ENCODE measurements at regions not wholly inside any gene's neighbourhood (a gene's known extent, or its start where the extent isn't known, plus 50 kb on each side); places are given as distances from the start of the nearest gene placed in this dataset.

DNA sequence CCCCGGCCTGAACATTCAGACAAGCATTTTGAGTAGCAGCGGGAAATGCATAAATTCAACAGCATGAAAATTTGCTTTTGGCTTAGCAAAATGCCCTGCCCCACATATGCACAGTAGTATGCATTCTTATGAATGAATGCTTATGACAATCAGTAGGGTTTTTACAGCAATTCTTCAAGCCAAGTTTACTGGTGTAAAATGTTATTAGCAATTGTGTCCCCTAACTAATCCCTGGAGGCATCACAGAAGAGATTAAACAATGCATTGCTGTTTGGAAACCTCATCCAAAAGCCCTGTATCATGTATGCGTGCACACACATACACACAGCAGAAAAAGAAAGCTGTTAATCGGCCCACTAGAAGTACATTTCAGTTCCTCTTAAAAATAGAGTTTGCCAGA lies 406.5 kb downstream of the LRIG3 start:
- no peaks in the 10 kb centered on the region for H3K4me1 ChIP-seq
- H3K36me3 ChIP-seq: no peaks in the 10 kb centered on the region
- no peaks in the 10 kb centered on the region for H3K27me3 ChIP-seq
- no peak overlapping the region for H3K4me3 ChIP-seq (ENCODE audit: low read depth, low read length)
- H3K9me3 ChIP-seq: no peaks in the 10 kb centered on the region
- no peak for TF ChIP-seq CTCF (IDR thresholded peaks at IDR 0.05; ENCODE audit: low read depth, low read length)
- no peak for DNase-seq

GRCh38 chr12:58519839-58520238 lies 400.5 kb downstream of the LRIG3 start:
- H3K4me1 ChIP-seq: no peaks in the 10 kb centered on the region
- H3K4me3 ChIP-seq (ENCODE audit: low read depth, low read length): no peak overlapping the region
- H3K36me3 ChIP-seq: no peaks in the 10 kb centered on the region
- H3K27me3 ChIP-seq: no peaks in the 10 kb centered on the region
- DNase-seq: no peak
- no peaks in the 10 kb centered on the region for H3K9me3 ChIP-seq
- no peak for TF ChIP-seq CTCF (IDR thresholded peaks at IDR 0.05; ENCODE audit: low read depth, low read length)

DNA sequence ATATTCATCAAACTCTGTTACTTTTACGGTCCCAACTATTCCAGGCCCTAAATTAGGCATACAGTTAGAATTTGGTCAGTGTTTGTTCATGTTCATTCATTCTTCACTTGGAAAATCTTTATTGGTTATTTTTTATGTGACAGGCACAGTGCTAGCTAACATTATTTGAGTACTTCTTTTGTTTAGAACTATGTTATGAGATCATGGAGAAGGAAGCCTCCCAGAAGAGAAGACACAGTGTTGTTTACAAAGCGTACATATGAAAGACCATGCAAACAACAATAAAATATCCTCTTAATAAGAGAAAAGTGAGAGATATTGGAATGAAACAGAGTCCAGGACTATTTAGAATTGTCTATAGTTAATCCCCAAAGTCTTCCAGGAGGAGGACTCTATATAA lies 399.2 kb downstream of the LRIG3 start:
- H3K4me3 ChIP-seq (ENCODE audit: low read depth, low read length): no peak overlapping the region
- no peak for TF ChIP-seq CTCF (IDR thresholded peaks at IDR 0.05; ENCODE audit: low read depth, low read length)

DNA sequence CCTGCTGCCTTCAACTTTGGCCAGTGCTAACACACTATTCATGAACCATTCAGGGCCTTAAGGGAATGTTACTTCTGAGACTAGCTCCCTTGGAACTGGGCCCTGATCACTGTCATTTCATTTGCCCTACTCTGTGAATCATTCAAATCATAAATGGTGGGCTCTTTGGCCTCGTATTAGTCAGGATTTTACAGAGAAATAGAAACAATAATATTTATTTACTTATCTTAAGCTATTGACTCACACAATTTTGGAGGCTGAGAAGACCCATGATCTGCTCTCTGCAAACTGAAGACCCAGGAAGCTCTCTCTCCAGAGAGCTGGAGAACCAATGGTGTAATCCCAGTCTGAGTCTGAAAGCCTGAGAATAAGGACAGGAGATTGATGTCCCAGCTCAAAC lies 398.5 kb downstream of the LRIG3 start:
- Histone ChIP-seq H3K27me3 (no peaks in the 10 kb centered on the region), H3K4me1 (no peaks in the 10 kb centered on the region), H3K4me3 (ENCODE audit: low read depth, low read length) (no peak overlapping the region), H3K9me3 (no peaks in the 10 kb centered on the region), H3K36me3 (no peaks in the 10 kb centered on the region)
- no peak for TF ChIP-seq CTCF (IDR thresholded peaks at IDR 0.05; ENCODE audit: low read depth, low read length)
- no peak for DNase-seq

More for the DNA sequence above, 399.2 kb downstream of the LRIG3 start:
- Histone ChIP-seq H3K27me3 (no peaks in the 10 kb centered on the region), H3K36me3 (no peaks in the 10 kb centered on the region), H3K4me1 (no peaks in the 10 kb centered on the region), H3K9me3 (no peaks in the 10 kb centered on the region)
- DNase-seq: no peak

GRCh38 chr12:58523360-58523759 lies 396.9 kb downstream of the LRIG3 start:
- Histone ChIP-seq H3K27me3 (no peaks in the 10 kb centered on the region), H3K9me3 (no peaks in the 10 kb centered on the region), H3K4me1 (no peaks in the 10 kb centered on the region), H3K36me3 (no peaks in the 10 kb centered on the region), H3K4me3 (ENCODE audit: low read depth, low read length) (no peak overlapping the region)
- DNase-seq: no peak
- TF ChIP-seq CTCF (IDR thresholded peaks at IDR 0.05; ENCODE audit: low read depth, low read length): no peak

DNA sequence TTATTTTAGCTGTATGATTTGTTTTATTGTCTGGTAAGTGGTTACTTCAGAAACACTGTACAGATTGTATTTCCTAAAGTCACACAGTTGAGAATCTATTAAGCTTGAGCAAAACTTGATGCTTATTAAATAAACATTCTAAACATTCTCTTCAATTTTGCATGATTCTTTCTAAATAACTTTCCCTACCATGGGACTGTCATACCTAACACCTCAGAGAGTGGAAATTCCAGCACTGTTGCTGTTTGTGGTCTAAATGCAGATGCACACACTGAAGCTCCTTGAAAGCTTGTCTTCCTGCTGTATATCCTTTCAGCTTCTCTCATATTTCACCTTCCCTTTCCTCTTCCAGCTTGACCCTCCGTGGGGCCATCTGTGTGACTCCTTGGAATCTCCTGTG lies 392.0 kb downstream of the LRIG3 start:
- H3K27me3 ChIP-seq: no peaks in the 10 kb centered on the region
- DNase-seq: no peak
- H3K4me1 ChIP-seq: no peaks in the 10 kb centered on the region
- H3K36me3 ChIP-seq: no peaks in the 10 kb centered on the region
- H3K4me3 ChIP-seq (ENCODE audit: low read depth, low read length): no peak overlapping the region
- H3K9me3 ChIP-seq: no peaks in the 10 kb centered on the region
- no peak for TF ChIP-seq CTCF (IDR thresholded peaks at IDR 0.05; ENCODE audit: low read depth, low read length)

Data from BE2C (cell line).